HG02943 (cell line): ENCODE measurements at regions not wholly inside any gene's neighbourhood (a gene's known extent, or its start where the extent isn't known, plus 50 kb on each side); places are given as distances from the start of the nearest gene placed in this dataset.

Experiments
- ATAC-seq: cut with Tn5 transposase; IDR thresholded peaks from one replicate; pipeline ENCODE4 v1.9.1; 2021; ENCODE audit warnings: mild to moderate bottlenecking, low read depth, moderate library complexity; ENCODE audit not compliant: unreplicated experiment

DNA sequence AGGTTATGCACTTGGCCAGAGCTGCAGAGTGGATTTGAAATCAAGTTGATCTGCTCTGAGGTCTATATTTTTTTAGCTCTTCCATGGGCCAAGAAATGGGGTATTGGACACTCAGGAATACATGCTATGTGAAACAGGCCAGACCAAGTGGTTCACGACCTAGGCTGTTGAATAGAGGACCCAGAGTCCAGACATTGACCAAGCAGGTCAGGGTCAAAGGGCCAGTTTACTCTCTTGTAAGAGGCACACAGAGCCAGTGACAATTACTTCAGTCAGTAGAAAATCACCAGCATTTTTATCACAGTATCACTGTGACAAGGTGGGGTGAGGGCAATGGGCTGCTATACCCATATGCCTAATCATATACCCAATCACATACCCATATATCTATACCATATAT, 320.6 kb upstream of the RORA start:
- no peak for ATAC-seq

DNA sequence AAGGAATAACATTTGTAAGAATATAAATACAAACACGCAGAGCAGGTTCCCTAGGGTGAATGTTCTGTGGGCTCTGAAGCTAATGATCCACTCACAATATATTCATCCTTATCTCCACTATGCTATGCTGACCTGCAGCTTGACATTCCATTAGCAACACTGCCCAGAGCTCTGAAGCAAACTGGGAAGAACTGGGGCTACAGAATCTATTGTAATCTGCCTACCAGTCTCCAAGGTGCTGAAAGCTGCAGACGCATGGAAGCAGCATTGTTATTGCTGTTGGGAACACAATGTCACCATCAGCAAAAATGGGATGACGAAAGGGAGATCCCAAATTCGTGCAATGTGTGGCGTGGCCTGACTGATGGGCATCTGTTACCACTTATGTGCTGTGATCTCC, 316.7 kb upstream of the RORA start:
- ATAC-seq: no peak

DNA sequence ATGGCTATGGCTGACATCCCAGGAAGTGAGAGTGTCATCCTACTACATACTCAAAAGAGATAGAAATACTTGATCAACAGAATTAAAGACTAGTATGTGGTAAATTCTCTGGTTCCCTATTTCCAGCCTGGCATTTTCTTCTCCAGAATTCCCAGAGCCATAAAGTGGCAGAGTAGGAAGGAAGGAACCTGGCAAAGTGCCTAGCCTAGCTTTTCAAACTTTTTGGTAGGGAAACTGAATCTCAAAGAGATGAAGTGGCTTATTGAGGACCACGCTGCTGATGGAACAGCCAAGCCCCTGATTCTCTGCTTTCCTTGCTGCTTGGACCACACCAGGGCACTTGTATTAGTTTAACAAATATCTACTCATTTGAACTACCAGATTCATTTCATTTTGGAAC, 312.4 kb upstream of the RORA start:
- ATAC-seq: no peak

DNA sequence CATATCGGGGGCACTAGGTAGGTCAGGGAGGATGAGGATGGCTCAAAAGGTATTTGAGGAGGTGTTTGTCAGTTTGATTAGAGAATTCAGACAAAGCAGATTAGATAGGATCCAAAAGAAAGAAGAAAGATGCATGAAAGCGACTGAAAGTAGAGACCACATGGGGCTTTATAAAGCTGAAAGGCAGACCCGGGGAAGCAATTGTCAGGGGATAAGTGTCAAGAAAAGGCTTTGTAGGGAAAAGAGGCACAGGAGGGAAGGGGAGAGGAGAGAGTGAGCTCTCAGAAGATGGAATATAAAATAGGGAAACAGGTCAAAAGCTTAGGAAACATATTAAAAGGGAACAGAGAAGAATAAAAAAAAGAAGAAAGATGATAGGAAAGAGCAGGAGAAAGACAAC, 308.2 kb upstream of the RORA start:
- no peak for ATAC-seq

DNA sequence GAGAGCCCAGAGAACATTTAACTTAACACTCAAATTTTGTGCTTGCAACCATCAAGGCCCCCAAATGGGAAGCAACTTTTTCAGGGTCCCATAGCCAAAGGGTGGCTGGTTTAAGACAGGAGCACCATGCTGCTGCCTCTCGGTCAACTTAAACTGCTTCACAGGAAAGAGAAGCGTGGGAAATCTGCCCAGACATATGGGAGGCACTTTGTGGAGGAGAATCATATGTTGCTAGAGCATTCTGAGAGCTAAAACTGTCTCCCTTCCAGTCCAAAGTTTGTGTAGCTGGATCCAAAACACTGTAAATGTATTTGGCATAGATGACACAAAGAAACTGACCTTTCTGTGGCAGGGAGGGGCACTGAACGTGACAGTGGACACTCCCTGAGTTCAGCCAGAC, 305.9 kb upstream of the RORA start:
- no peak for ATAC-seq

DNA sequence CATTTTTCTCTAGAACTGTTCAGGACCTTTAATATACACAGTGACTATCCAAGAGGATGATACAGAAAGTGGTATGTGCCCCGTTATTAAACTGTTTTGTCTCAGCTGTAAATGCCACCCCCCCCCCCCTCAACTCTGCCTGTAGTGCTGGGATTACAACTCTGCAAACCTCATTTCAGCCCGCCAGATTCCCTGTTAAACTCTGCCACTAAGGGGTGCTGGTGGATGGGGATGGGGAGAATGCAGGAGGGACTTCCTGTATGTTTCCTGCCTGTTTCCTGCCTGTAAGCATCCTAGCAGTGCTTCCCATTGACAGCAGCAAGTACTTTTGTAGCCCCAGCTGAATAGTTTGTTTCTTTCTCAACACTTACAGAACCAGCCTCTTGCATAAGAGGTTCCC, 301.7 kb upstream of the RORA start:
- ATAC-seq: no peak

DNA sequence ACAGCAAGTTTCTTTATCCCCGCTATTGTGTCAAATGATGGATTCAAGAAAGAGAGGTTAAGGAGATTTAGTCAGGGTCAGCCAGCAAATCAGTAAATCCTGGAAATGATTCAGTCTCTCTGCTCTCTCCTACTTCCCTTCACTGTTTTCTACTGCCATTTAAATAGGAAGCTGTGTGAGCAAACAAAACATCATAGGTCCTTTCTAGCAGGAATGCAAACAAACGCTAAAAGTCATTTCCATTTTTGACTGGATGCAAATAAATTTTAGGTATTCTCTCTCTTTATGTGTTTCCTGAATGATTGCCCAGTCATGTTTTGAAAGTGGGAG, 299.4 kb upstream of the RORA start:
- ATAC-seq: no peak

DNA sequence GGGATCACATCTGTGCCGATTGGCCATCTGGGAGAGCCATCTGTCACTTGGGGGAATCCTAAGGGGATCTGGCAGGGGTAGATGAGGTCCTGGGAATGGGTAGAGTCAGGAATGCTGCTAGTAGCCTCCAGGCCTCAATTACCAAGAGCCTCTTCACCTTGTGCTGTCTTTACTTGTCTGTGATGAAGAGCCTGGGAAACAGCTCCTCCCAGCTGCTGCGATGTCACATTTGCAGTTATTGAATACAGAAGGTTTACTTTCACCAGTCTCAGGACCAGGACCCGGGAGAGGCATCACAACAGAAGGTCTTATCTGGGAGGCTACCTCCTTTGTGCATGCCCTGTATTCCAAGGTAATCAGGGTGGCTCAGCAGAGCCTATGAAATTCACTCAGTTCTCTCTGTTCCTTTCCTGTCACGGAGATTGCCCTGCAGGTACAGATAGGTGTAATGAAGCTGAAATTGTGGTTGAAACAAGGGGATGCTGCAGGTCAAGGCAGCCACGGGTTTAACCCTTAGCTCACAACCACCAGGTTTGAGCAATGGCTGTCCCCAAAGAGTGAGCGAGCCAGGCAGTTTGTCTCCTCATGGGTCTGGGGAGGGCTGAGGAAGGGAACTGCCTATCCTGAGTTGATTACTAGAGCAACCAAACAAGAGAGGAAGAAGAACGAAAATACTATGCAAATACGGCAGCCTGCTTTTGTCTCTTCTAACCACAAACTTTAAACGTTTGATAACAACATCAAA, 298.9 kb upstream of the RORA start:
- ATAC-seq: no peak

DNA sequence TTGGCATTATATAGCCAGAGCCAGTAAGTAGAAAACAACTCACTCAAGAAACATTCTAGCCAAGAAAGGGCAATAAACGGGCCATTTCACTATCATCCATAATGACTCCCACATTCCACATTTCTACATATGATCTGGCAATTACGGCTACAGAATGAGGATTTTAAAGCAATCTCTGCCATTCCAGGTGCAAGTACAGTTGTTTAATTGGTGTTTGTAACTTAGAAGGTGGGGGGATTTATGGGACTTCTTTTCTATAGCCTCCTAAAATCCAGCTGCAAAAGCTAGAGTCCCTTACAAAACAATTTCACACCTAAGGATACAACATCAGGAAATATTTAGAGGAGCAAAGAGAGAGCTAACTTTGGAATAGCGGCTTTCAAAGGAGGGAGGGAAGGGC, 295.4 kb upstream of the RORA start:
- no peak for ATAC-seq

DNA sequence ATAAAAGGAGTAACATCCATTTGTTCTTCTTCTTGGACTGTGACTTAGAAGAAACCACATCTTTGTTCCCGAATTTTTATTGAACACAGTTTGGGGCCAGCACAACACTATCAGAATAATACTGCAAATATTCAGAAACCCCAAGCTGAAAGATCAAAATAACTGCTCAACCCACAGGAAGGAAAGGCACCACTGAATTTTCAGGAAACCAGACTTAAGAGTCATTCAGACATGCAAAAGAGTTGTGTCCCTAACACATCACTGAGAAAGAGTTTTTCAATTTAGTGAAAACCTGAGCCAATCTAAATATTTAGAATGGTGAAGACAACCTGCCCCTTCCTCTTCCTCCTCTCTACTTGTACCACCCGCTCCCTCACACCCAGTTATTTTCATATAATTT, 295.0 kb upstream of the RORA start:
- ATAC-seq: no peak

DNA sequence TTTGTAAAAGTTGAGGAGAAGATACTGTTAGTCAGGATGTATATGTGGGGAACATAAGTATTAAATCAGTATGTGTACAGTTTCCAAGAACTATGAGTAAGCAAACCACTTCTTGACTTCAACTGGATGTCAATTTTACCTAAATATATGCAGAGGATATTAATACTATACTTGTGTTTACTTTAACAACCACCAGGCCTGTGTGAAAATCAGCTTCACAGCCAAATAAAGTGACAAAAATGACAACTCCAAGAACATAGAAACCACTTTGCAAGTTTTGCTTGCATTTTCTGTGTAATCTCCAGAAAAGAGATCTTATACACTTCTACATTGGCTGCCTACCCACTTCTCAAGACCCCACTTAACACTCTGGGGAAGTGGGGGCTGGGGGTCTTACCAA, 293.3 kb upstream of the RORA start:
- ATAC-seq: no peak

DNA sequence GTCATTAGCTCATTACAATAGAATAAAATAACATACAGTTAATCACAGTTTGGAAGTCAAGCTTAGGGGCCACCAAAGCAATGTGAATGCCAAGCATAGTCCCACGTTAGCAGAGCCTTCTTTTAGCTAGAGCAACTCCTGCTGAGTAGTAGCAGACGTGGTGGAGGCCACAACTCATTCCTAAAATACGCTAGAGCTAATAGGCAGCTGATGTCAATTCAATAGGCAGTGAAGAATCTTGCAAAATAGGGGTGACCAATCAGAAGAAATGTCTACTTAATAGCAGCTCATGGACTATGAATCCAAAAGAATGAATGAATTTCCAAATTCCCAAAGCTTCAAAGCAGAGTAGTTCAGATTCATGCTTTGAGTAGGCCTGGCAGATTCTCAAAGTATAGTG, 292.9 kb upstream of the RORA start:
- ATAC-seq: no peak

DNA sequence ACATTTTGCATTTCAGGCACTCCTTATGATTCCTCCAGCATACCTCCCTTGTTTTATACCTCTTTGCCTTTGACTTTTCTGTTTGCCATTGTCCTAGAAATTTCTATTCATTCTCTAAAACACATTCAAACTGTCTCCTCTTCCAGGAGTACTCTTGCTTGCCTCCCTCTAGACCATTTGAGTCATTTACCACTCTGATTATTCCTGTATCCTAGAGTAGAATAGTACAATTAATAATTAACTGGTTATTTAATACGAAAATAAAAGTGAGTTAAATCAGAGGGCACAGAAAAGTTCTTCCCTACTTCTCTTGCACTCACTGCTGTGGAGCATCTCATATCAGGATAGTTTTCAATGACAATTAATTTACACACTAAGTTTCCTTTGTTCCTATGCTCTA, 290.2 kb upstream of the RORA start:
- ATAC-seq: no peak

DNA sequence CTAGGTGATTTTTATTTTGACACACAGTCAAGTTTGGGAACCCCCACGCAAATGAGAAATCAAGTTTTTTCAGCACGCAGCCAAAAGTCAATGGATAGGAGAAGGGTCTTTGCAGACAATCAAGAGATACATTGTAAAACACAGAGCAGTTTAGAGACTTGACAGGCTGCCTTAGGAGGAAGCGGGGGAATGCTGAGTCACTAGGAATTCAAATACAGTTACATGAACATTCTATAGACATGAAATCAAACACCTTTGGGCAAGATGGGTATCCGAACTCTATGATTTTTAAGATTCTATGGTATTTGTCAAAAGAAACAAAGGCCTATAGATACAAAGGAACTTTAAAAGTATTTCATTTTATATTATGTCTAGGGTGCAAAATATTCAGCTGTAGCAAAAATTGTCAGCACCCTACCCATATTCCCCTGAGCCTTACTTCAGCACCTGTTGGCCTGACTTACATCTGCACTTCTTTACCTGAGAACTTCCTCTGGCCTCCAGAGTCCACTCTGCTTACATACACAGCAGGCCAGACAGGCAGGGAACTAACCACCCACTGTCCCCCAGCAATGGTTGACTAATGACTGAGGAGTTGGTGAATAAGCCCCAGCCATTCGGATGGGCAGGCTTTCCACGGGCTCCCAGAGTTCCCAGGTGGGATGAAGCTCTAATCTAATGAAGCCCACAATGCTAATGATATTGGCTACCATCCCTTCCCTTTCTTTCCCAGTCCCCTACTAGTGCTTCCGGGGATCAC, 289.3 kb upstream of the RORA start:
- no peak for ATAC-seq

DNA sequence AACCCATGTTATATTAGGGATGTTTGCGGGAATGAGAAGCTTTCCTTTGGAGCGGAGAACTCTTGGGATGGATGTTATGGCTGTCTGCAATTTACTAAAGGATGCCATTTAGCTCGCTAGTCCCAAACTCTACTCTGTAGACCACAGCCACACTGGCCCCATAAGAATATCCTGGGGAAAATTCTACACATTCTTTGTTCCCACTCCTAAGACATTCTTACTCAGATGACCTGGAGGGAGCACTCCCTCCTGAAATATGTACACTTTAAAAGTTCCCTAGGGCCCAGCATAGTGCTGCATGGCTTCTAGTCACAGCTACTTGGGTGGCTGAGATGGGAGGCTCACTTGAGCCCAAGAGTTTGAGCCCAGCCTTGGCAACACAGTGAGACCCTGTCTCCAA, 288.7 kb upstream of the RORA start:
- ATAC-seq: no peak

DNA sequence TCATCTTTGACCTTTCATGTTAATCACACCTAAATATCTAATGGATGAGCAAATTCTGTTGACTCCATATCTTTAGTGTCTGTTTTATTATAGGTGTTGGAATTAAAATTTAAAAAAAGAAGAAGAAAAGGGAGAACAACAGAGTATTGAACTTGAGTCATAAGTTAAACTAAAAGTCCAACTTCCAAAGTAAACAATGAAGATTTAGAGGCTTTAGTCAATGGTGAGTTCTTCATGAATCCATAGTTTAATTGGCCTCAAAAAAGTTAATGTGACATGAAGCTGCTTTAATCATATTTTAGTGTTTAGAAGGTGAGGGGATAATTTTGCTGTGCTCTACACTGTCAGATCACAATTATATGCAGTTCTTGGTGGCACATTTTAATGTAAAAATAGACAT, 288.2 kb upstream of the RORA start:
- no peak for ATAC-seq

DNA sequence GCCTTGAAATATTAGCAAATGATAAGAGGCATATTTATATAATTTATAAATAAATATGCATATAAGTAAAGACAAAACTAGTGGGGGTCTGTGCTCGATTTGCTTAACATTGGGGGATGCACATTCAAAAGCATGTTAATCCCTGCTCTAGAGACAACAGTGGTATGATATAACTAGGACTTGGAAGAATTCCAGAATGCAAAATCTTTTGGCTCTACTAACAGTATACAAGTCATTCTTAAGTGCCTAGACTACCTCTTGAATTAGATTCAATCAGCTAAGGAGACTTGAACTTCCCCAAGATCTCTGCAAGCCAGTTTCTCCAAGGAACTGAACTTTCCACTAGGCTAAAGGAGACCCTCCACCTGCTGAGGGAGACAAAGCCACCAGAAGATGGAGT, 282.7 kb upstream of the RORA start:
- ATAC-seq: no peak

DNA sequence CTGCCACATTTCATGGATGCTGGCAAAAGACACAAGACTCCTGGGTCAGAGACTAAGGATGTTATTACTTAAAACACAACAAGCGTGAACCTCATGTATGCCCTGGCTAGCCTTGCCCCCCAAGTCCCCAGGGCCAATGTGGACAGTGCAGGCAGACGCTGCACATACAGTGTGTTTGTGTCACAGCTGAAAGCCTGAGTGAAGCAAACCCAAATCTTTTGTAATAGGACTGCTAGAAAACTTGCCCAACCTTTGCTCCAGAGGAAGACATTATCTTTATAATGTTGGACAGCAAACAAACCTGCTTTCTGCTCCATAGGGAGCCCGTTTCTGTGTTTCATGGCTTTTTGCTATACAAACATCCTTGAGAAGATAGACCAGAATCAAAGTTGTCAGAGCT, 282.0 kb upstream of the RORA start:
- ATAC-seq: no peak

DNA sequence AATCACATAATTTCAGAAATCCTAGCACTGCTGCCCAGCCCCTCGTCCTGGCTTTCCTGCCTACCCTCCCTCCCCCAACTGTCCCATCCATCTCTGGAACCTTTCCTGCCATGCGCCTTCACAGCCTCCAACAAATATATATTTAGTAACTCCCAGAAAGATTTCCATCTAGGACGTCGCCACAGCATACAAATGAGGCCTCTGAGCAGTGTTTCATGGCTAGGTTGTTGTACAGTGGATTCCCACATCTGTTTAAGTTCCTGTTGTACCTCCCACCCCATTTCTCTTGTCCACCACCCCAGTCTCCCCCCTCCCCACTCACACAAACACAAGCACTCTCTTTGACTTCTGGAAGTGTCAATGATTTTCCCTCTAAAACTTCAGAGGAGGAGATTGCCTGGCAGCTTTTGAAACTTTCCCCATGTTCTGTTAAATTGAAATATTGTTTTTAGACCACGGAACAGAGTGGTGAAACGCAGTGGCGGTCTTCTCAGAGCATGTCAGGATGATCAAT, 280.3 kb upstream of the RORA start:
- ATAC-seq: no peak

DNA sequence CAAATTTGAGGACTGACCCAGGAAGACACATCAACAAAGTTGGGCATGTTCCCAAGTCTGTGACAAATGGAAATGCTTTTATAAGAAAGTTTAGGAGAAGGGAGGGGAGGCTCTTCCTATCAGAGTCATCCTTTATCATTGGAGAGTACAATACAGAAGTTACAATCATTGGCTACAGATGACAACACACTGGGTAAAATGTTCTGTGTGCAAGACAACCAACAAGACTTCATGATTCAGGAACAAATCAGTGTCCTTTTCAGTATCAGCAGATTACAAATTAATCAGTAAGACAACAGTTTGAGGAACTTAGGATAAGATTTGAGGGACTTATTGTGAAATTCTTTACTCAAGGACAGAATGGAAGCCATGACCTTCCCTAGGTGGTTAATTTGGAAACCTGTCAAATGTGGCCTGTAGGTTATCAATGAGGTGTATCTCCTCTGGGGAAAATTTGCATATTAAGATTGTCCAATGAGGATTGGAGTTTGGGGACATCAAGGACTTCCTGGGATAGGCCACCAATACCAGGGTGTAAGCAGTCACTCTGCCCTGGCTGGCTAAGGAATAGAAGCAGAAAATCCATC, 274.4 kb upstream of the RORA start:
- no peak for ATAC-seq

DNA sequence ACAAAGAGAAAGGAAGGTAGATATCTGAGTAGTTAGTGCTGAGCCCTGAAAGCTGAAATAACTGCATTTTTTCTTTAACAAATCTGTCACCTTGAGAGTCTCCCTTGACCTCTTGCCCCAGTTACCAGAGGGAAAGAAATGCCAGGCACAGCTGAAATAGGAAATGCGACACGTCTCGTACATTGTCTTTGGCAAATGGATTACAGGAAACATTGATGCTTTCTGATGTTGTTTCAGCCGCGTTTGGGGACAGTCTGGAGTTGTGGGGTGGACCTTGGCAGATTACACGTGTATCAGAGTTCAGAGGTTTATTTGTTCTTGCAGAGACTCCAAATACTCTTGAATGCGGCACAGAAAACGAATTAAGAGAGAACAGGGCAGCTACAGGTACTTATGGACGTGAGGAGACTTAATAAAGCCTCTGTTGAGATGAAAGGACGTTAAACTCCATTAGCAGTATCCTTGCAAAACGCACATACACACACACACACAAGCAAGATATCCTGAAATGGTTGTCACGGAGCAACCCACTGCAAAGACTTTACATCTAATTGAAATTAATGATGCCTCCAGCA, 272.8 kb upstream of the RORA start:
- no peak for ATAC-seq
